ENCODE measurements at regions not wholly inside any gene's neighbourhood (a gene's known extent, or its start where the extent isn't known, plus 50 kb on each side); places are given as distances from the start of the nearest gene placed in this dataset.

DNA sequence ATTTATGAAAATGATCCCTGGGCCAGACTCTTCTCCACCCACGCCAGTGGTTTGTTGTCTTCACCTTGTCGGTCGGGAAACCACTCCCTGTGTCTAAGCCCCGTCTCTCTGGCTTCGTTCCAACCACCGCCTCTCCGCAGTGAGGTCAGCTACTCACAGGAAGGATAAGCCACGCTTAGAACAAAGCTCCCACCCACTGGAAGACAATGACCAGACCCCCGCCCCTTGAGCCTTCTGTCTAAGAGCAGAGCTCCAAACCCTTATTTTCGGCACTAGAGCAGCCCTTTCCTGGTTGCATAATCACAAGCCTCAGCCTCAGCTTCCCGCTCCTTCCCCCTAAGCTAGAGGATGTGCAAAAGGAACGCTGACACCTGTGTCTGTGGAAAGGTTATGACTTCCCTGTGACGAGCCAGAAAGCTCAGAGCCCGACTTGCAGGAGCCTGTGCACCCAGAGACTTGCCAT is 114.9 kb upstream of the MEF2A start:
- DNase-seq = peak; percentile 62 to 78
- TF ChIP-seq, protein P1, sequence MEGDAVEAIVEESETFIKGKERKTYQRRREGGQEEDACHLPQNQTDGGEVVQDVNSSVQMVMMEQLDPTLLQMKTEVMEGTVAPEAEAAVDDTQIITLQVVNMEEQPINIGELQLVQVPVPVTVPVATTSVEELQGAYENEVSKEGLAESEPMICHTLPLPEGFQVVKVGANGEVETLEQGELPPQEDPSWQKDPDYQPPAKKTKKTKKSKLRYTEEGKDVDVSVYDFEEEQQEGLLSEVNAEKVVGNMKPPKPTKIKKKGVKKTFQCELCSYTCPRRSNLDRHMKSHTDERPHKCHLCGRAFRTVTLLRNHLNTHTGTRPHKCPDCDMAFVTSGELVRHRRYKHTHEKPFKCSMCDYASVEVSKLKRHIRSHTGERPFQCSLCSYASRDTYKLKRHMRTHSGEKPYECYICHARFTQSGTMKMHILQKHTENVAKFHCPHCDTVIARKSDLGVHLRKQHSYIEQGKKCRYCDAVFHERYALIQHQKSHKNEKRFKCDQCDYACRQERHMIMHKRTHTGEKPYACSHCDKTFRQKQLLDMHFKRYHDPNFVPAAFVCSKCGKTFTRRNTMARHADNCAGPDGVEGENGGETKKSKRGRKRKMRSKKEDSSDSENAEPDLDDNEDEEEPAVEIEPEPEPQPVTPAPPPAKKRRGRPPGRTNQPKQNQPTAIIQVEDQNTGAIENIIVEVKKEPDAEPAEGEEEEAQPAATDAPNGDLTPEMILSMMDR (IDR thresholded peaks at IDR 0.05) = no peak
- no peaks in the 10 kb centered on the region for H3K9me3 ChIP-seq
- H3K27ac ChIP-seq = peak overlapping the region in 1 of 2 donors; percentile 92
- H3K27me3 ChIP-seq = no peaks in the 10 kb centered on the region
- H3K4me1 ChIP-seq = peaks cover 0 to 57% (median 24%) of the 10 kb centered on the region in 4 donors
- no peaks in the 10 kb centered on the region for H3K36me3 ChIP-seq
- intact Hi-C loops (cut with DNase I; ENCODE audit: low total_unique reads) = no loop called here
- H3K4me3 ChIP-seq = no peak overlapping the region

DNA sequence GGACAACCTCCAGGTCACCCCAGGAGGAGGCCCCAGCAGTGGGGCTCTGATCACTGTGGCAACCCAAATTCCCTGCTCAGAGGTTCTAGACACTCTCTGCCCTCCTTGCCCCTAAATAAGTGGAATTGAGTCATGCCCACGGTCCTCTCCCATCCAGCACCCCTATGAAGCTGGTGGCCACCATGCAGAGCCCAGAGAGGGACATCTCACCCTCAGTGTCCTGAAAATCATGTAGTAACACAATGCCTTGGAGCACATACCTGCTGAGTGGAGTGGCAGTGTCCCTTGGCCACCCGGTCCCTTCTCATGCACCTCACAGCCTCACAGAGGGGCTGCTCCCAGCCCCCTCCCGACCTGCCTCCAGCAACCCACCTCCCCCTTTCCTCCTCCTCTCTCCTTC is 114.3 kb upstream of the MEF2A start:
- Histone ChIP-seq H3K9me3 (no peaks in the 10 kb centered on the region), H3K4me3 (no peak overlapping the region), H3K36me3 (no peaks in the 10 kb centered on the region), H3K4me1 (peaks cover 0 to 59% (median 25%) of the 10 kb centered on the region in 4 donors), H3K27me3 (no peaks in the 10 kb centered on the region), H3K27ac (peak overlapping the region; percentile 90 to 92)
- DNase-seq = no peak
- intact Hi-C loops (cut with DNase I; ENCODE audit: low total_unique reads) = no loop called here
- TF ChIP-seq, protein P1 (IDR thresholded peaks at IDR 0.05) = no peak

DNA sequence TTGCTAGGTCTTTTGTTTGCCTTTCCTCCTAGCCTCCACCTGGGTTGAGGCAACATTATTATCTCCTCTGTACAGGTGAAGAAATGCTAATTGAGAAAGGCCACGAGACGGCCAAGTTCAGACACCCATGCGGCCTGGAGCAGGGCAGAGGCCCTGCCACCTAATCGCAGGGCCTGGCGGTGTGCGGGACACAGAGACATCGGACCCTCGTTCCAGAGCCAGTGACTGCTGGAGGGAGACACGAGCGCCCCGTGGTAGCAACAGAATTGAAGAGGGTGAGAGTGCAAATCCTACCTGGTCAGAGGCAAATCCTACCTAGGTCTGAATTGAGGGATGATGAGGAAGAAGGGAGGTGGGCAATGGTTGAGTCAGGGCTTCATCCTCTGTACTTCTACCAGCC is 113.8 kb upstream of the MEF2A start:
- Histone ChIP-seq H3K36me3 (no peaks in the 10 kb centered on the region), H3K27ac (peak overlapping the region; percentile 90 to 92), H3K9me3 (no peaks in the 10 kb centered on the region), H3K27me3 (no peaks in the 10 kb centered on the region), H3K4me1 (peaks cover 0 to 59% (median 25%) of the 10 kb centered on the region in 4 donors), H3K4me3 (no peak overlapping the region)
- DNase-seq = no peak
- TF ChIP-seq, protein P1 (IDR thresholded peaks at IDR 0.05) = no peak
- intact Hi-C loops (cut with DNase I; ENCODE audit: low total_unique reads) = no loop called here

DNA sequence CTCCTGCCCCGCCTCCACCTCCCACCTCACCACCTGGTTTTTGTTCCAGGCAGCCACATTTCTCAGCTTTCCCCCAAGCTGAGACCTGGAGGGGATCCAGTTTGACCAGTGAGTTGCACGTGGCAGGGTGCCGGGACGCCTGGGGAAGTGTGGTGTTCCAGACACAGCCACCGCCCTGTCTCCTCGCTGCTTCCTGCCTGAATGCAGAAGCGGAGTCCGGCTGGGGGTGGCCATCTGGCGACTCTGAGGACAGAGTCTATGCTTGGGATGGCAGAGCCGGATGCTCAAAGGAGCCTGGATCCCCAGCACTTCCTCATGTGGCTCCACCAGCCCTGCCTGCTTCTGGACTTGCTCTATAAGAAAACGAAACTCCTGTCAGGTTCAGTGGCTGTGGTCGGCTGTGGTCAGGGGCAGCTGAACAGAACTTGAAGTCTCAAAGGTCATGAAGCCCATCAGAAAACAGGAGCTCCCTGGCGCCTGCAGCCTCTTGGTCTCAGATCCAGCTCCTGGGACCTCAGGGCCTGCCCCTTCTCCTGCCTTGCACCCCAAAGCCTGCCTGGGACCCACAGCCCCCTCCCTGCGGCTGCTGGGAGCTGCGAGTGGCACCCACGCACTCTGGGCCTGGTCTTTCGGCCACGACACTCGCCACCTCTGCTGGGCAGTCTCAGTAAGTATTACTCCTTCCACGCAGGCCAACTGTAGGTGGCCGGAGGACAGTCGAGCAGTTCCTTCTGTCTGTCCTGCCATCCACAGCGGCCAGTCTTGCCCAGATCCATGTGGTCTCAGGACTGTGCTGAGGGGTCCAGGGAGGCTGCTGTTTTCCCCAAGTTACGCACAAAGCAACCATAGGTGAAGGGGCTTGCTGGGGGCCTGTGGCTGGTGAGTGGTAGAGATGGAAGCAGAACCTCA is 112.8 kb upstream of the MEF2A start:
- DNase-seq = peak; percentile 91 to 94
- Histone ChIP-seq H3K4me1 (peaks cover 0 to 50% (median 22%) of the 10 kb centered on the region in 4 donors), H3K36me3 (no peaks in the 10 kb centered on the region), H3K27ac (peak overlapping the region; percentile 90 to 92), H3K9me3 (no peaks in the 10 kb centered on the region), H3K27me3 (no peaks in the 10 kb centered on the region), H3K4me3 (peak overlapping the region; percentile 11 to 17)
- TF ChIP-seq, protein P1 (IDR thresholded peaks at IDR 0.05) = no peak
- intact Hi-C loops (cut with DNase I; ENCODE audit: low total_unique reads) = no loop called here

DNA sequence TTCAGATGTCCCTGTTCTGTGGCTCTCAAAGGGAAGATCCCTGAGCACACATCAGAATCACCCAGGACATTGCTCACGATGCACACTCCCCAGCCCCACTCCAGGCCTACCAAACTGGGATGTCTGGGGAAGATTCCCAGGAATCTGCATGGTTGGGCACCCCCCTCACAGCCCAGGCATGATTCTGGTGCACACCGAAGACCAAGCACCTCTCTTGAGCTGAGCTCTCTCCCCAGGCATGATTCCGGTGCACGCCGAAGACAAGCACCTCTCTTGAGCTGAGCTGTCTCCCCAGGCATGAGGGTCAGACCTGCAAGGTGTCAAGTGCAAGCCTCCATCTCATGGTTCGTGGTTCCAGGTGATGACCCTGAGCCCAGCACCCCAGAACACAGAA is 112.2 kb upstream of the MEF2A start:
- H3K27me3 ChIP-seq = no peaks in the 10 kb centered on the region
- no peaks in the 10 kb centered on the region for H3K9me3 ChIP-seq
- H3K27ac ChIP-seq = peak overlapping the region; percentile 90 to 92
- H3K4me1 ChIP-seq = peaks cover 0 to 43% (median 22%) of the 10 kb centered on the region in 4 donors
- peak in 1 of 2 donors; percentile 58 for DNase-seq
- intact Hi-C loops (cut with DNase I; ENCODE audit: low total_unique reads) = no loop called here
- H3K4me3 ChIP-seq = peak overlapping the region in 1 of 2 donors; percentile 17
- H3K36me3 ChIP-seq = no peaks in the 10 kb centered on the region
- TF ChIP-seq, protein P1 (IDR thresholded peaks at IDR 0.05) = no peak

All from tibial artery (tissue), 4 donors.